Sciatic nerve (tissue), 2 donors: ENCODE measurements at regions not wholly inside any gene's neighbourhood (a gene's known extent, or its start where the extent isn't known, plus 50 kb on each side); places are given as distances from the start of the nearest gene placed in this dataset.

Experiments
- ATAC-seq: fragments of 200-7000 bp; cut with Tn5 transposase; one replicate; pipeline ENCODE4 v1.9.1; 2020; ENCODE audit warnings: mild to moderate bottlenecking, moderate library complexity
- DNase-seq: peaks from one replicate; pipeline ENCODE4 v3.0.0-alpha.2; 2020; ENCODE audit warnings: low spot score
- intact Hi-C: fragments of 100-400 bp; cut with DNase I; formaldehyde crosslinking; loops from one replicate; pipeline ENCODE4 v1.14.2; 2022
- donor health status: DM: no; HTN: no; CAD: no.
- donor health status: DM: no; HTN: no; CAD: no.

GRCh38 chr2:20150110-20150706 is 74.7 kb downstream of the SDC1 start:
- intact Hi-C loops, result no loop called here
- DNase-seq (no peak), ATAC-seq (no peak)

DNA sequence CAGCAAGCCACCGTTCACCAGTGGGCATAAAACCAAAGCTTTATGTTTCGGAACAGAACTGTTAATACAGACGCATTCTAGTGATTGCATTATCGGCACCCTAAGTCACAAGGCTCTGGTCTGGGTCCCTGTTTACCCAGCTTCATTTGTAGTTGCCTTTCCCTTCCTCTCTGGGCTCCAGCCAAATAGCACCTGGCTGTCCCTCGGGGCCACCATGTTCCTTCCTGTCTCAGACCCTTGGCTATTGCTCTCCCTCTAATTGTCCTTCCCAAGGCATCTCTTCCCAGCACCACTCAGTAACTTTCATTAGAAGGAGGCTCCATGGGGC is 75.3 kb downstream of the SDC1 start:
- no peak for DNase-seq
- intact Hi-C loops, result no loop called here

GRCh38 chr2:20148923-20149702 is 75.8 kb downstream of the SDC1 start:
- peak; percentile 55 for DNase-seq
- peak; percentile 62 for ATAC-seq

More for the DNA sequence above, 75.3 kb downstream of the SDC1 start:
- no peak for ATAC-seq

DNA sequence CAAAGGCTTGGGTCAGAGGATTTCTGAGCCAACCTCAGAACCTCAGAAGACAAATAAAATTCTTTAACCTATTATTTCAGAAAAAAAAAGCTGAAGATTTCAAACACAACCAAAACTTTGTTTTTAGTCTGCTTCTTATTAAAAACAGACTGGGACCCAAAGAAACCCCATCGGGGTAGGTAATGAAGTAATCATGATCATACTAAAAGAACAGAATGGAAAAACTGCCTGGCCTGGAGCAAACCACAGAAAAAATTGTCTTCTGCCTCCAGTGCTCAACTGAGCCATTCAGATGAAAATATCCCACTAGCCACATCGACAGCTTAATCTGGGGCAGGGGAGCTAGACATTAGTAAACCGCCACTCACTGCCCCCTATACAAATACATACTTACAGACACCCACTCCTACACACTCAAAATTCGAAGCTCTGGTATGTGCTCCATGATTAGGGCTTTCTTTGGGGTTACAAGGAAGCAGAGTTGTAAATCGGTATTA is 76.5 kb downstream of the SDC1 start:
- DNase-seq (no peak), ATAC-seq (peak; percentile 88)
- intact Hi-C loops, result no loop called here

More at GRCh38 chr2:20148923-20149702, 75.8 kb downstream of the SDC1 start:
- intact Hi-C loops, result no loop called here

GRCh38 chr2:20147351-20147750 is 77.6 kb downstream of the SDC1 start:
- DNase-seq (no peak), ATAC-seq (no peak)
- intact Hi-C loops, result no loop called here

- DNase-seq (no peak), ATAC-seq (no peak)
- intact Hi-C loops, result no loop called here
Measured at GRCh38 chr2:20146401-20146800, 78.5 kb downstream of the SDC1 start.

DNA sequence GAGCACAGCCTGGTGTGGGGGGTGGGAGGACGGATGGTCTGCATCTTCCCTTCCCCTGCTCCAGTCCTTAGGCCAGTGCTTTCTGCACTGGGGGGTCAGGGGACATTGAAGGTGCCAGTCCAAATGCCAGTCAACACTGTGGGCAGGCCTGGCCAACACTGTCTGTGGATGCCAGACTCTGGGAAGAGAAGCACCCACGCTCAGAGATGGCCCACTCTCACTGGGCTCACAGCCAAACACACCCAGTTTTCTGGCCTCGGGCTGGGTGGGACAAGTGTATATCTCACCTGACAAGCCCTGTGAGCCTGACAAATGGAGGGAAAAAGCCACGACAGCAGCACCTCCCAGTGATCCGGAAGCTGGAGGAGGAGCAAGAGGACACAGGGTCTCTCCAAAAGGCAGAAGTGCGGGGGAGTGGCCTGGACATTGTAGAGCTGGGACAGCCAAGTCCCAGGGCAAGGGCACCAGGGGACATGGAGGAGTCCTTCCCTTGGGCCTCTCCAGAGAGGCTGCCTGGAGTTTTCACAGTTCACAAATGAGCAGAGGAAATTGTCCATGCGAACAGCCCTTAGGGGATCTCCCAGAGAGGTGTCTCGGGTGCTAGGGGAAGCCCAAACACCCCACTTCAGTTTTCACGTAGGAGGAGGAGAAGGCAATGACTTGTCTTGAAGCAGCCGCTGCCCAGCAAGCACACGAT is 79.3 kb downstream of the SDC1 start:
- DNase-seq (no peak), ATAC-seq (no peak)
- intact Hi-C loops, result no loop called here

GRCh38 chr2:20144861-20145260 is 80.1 kb downstream of the SDC1 start:
- intact Hi-C loops, result no loop called here
- no peak for ATAC-seq
- DNase-seq, result no peak

- ATAC-seq (no peak), DNase-seq (no peak)
- intact Hi-C loops, result no loop called here
Measured at GRCh38 chr2:20144196-20144595, 80.7 kb downstream of the SDC1 start.

DNA sequence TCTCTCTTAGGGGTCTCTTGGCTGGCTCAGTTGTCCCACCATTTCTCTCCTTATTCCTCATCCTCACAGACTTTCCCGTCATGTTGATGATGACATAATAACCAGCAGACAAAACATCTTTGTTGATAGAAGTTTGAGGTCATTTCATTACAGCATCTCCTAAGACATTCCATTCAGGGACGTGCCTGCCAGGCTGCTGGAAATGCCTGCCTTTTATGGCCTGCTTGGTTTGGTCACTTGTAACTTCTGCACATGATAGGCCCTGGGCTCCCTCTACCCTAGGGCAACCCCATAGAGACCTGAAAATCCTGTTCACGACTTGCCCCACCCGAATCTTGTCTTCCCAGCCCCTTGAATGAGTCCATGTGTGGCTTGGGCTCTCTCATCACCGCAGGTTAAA is 81.7 kb downstream of the SDC1 start:
- intact Hi-C loops, result no loop called here
- no peak for DNase-seq

GRCh38 chr2:20141806-20142205 is 83.1 kb downstream of the SDC1 start:
- ATAC-seq (no peak), DNase-seq (no peak)
- intact Hi-C loops, result no loop called here

More for the DNA sequence above, 81.7 kb downstream of the SDC1 start:
- no peak for ATAC-seq

DNA sequence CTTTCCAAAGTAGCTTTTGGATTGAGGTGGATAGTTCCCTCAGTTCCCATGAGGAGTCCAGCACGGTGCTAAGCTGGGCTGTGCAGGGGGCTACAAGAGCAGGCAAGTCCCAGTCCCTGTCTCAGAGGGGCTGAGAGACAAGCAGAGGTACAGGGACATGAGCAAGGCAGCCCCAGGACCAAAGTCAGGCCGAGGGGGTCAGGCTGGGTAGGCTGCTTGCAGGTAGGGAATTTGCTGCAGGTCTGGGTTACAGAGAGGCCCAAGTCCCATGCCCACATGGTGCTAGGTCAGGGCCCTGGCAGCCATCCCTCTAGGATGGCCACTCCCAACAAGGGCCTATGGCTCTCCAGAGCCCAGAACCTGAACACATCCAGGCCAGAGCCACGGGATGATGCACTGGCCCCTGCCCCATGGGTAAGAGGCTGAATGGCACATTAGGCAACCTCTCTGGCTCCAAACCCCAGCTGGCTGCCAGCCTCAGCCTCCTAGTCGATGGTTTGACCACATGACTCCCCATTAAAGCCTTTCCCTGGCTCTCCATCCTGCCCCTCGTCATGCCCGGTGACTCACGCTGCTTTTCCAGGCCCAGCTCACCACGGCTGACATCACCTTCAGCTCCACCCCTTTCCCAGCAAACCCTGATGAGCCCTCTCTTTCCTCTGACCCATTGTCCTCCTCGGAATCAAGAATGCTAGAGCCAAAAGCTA is 83.7 kb downstream of the SDC1 start:
- DNase-seq, result no peak
- intact Hi-C loops, result no loop called here

GRCh38 chr2:20140321-20141055 is 84.4 kb downstream of the SDC1 start:
- DNase-seq, result no peak
- intact Hi-C loops, result no loop called here
- no peak for ATAC-seq

More for the DNA sequence above, 83.7 kb downstream of the SDC1 start:
- peak; percentile 65 for ATAC-seq

DNA sequence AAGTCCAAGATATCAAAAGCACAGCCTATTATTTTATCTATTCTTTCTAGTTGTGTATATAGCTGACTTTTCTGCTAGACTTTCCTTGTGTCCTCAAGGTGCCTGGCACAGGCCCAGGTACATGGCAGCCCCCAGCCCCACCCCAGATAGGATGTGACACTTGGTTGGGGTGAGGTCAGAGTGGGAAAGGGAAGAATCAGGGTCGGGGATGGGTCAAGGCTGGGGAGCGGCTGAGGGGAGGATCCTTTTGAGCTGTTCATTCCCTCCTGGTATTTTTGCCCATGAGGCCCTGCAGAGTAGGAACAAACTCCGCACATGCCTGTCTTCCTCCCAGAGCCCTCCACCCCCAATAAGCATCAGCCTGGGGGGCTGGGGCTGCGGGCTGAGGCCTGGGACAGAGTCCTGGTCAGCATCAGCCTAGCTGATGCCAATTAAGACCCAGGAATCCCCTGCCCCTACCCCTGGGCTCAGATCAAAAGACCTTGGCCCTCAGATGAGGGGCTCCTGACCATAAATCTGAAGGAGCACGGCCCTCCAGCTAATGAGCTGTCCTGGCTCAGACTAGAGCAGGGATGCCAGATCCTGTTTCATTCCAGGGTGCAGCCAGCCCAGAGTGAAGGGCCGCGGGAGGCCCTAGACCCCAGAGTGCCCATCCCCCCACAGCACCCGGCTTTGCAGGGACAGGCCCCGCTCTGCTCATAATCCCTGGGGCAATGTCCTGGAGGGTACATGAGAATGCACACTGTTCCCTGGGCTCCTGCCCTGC is 85.3 kb downstream of the SDC1 start:
- intact Hi-C loops, result no loop called here
- ATAC-seq (no peak), DNase-seq (no peak)

DNA sequence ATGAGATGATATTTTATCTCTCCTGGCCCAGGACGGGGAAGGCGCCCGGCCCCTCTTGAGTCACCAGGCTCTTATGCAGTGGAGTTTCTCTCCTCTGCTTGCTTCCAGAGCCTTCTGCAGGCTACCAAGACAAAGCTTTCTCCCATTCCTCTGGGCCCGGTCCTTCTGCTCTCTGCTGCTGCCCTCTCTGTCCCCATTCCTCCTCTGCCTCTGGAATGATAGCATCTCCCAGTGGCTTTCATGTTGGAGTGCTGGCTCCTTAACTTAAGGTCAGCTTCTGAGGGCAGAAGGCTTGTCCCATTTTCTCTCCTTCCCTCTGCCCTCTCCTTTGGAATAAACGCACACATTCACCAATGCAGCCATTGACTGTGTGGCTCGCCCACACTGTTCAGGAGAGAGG is 86.2 kb downstream of the SDC1 start:
- DNase-seq (no peak), ATAC-seq (no peak)
- intact Hi-C loops, result no loop called here

GRCh38 chr2:20137884-20138283 is 86.5 kb upstream of the LAPTM4A start:
- intact Hi-C loops, result no loop called here
- ATAC-seq (no peak), DNase-seq (no peak)

GRCh38 chr2:20137131-20137571 is 85.7 kb upstream of the LAPTM4A start:
- intact Hi-C loops, result no loop called here
- DNase-seq (no peak), ATAC-seq (no peak)

GRCh38 chr2:20136149-20136548 is 84.7 kb upstream of the LAPTM4A start:
- no peak for ATAC-seq
- DNase-seq, result no peak
- intact Hi-C loops, result no loop called here
